ENCODE measurements at regions not wholly inside any gene's neighbourhood (a gene's known extent, or its start where the extent isn't known, plus 50 kb on each side); places are given as distances from the start of the nearest gene placed in this dataset.

- TF ChIP-seq CTCF (IDR thresholded peaks at IDR 0.05) (no peak), POLR2A (IDR thresholded peaks at IDR 0.05) (no peak), POLR2AphosphoS5 (IDR thresholded peaks at IDR 0.05) (no peak)
Observed at GRCh38 chr13:91020461-91021034, 326.9 kb upstream of the MIR17HG start.

All from prostate gland (tissue), 2 donors.